ENCODE measurements at regions not wholly inside any gene's neighbourhood (a gene's known extent, or its start where the extent isn't known, plus 50 kb on each side); places are given as distances from the start of the nearest gene placed in this dataset.
"Not testable (repeated sequence)": the region's sequence is repeated elsewhere in the genome, so short reads cannot be mapped to it uniquely, and the experiment has no call there.

DNA sequence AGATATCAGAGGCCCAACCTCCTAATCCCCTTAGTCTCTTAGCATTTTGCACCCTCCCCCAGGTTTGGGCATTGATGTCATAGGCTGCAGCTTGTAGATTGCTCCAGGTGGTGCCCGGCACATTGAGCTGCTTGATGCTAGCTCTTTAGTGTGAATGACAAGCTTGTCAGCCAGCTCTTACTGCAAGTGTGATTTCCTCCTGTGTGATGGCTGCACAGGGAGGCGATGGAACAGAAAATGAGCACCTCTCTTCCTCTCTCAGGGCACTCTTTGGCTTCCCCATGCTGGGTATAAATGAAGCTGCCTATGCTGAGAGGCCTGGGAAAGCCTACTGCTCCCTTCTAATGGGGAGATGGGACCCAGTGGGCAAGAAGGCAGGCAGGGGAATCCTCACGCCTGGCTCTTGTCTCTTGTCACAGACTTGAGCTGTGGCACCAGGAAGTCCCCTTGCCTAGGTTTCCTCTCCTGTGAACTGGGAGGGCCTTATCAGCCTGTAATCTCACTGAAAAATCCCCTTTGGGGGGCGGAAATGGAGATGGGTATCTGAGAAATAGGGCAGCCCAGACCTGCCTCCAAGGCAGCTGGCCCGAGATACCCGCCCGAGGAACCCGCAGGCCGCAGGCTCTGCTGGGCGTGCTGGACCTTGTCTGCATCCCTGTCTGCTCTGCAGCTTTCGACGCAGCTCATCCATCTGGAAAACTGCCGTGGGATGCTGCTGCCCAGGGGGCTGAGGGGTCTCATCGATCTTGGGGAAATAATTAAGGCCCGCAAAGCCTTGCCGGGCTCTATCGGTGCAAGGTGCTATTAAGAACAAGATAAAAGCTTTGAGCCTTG is 163.5 kb upstream of the CXCR4 start:
- H3K4me1 Mint-ChIP-seq (ENCODE audit: low read depth, unreplicated experiment) = peaks cover 28% of the 10 kb centered on the region
- peaks cover 4% of the 10 kb centered on the region for H3K36me3 Mint-ChIP-seq (ENCODE audit: unreplicated experiment)
- DNase-seq = no peak
- H3K9me3 Mint-ChIP-seq (ENCODE audit: unreplicated experiment) = no peaks in the 10 kb centered on the region
- no peak overlapping the region for H3K27ac Mint-ChIP-seq (ENCODE audit: unreplicated experiment)
- H3K4me3 Mint-ChIP-seq (ENCODE audit: unreplicated experiment) = no peak overlapping the region
- peaks cover 4% of the 10 kb centered on the region for H3K27me3 Mint-ChIP-seq (ENCODE audit: unreplicated experiment)
- TF ChIP-seq CTCF (IDR thresholded peaks at IDR 0.05; ENCODE audit: partially characterized antibody, unreplicated experiment) = no peak

- peaks cover 11% of the 10 kb centered on the region for H3K9me3 Mint-ChIP-seq (ENCODE audit: unreplicated experiment)
- not testable (repeated sequence) for H3K27ac Mint-ChIP-seq (ENCODE audit: unreplicated experiment); H3K4me1 Mint-ChIP-seq (ENCODE audit: low read depth, unreplicated experiment); DNase-seq; H3K27me3 Mint-ChIP-seq (ENCODE audit: unreplicated experiment); H3K4me3 Mint-ChIP-seq (ENCODE audit: unreplicated experiment)
- peaks cover 39% of the 10 kb centered on the region for H3K36me3 Mint-ChIP-seq (ENCODE audit: unreplicated experiment)
Observed at GRCh38 chr2:136266346-136266745, 148.4 kb upstream of the CXCR4 start.

- DNase-seq = no peak
Observed at GRCh38 chr2:136259551-136259950, 141.6 kb upstream of the CXCR4 start.

GRCh38 chr2:136257893-136258292 is 139.9 kb upstream of the CXCR4 start:
- TF ChIP-seq CTCF (IDR thresholded peaks at IDR 0.05; ENCODE audit: partially characterized antibody, unreplicated experiment) = no peak
- H3K27me3 Mint-ChIP-seq (ENCODE audit: unreplicated experiment) = peaks cover 5% of the 10 kb centered on the region

More at GRCh38 chr2:136259551-136259950, 141.6 kb upstream of the CXCR4 start:
- Mint-ChIP-seq H3K9me3 (ENCODE audit: unreplicated experiment) (peaks cover 7% of the 10 kb centered on the region), H3K27ac (ENCODE audit: unreplicated experiment) (no peak overlapping the region), H3K27me3 (ENCODE audit: unreplicated experiment) (peaks cover 5% of the 10 kb centered on the region), H3K36me3 (ENCODE audit: unreplicated experiment) (peaks cover 16% of the 10 kb centered on the region), H3K4me1 (ENCODE audit: low read depth, unreplicated experiment) (peaks cover 4% of the 10 kb centered on the region), H3K4me3 (ENCODE audit: unreplicated experiment) (no peak overlapping the region)
- TF ChIP-seq CTCF (IDR thresholded peaks at IDR 0.05; ENCODE audit: partially characterized antibody, unreplicated experiment) = no peak

DNA sequence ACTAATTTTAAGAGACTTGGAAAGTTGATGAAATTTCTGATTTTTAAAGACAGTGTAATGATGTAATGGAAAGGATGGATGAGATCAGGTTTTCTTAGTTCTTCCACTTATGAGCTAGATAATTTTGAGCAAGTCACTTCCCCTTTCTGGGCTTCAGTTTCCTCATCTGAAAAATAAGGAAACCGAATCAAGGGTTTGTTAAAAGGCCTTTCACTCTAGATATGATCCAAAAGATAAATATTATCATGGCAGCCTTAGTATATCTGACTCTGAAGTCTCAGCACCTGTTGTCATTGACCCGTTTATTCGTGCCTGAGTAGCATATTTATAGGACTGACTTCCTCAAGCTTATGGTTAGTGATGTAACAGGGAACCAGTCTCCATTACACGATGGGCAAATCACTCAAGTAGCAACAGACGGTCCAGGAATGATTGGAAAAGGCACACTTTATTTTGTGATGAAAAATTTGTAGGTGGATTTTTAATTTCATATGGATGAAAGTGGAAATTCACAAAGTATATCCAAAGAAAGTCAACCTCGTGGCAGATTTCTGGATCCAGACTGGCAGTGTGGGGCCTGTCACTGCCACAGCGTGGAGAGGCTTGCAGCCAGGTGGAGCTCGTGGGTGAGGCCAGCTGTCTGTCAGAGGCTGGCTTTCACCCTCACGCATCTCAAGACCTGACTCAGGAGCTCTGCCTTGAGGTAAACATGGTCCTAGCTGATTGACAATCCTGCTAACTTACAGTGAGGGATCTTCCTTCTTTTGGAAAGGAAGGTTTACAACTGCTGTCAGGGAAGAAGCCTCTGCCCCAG is 137.9 kb upstream of the CXCR4 start:
- no peak for TF ChIP-seq CTCF (IDR thresholded peaks at IDR 0.05; ENCODE audit: partially characterized antibody, unreplicated experiment)
- H3K27me3 Mint-ChIP-seq (ENCODE audit: unreplicated experiment) = peaks cover 3% of the 10 kb centered on the region
- no peaks in the 10 kb centered on the region for H3K36me3 Mint-ChIP-seq (ENCODE audit: unreplicated experiment)
- H3K4me1 Mint-ChIP-seq (ENCODE audit: low read depth, unreplicated experiment) = peaks cover 8% of the 10 kb centered on the region
- DNase-seq = no peak
- no peak overlapping the region for H3K4me3 Mint-ChIP-seq (ENCODE audit: unreplicated experiment)
- H3K9me3 Mint-ChIP-seq (ENCODE audit: unreplicated experiment) = peaks cover 3% of the 10 kb centered on the region
- H3K27ac Mint-ChIP-seq (ENCODE audit: unreplicated experiment) = no peak overlapping the region

More at GRCh38 chr2:136257893-136258292, 139.9 kb upstream of the CXCR4 start:
- Mint-ChIP-seq H3K27ac (ENCODE audit: unreplicated experiment) (no peak overlapping the region), H3K9me3 (ENCODE audit: unreplicated experiment) (peaks cover 2% of the 10 kb centered on the region), H3K4me1 (ENCODE audit: low read depth, unreplicated experiment) (peaks cover 8% of the 10 kb centered on the region), H3K4me3 (ENCODE audit: unreplicated experiment) (no peak overlapping the region), H3K36me3 (ENCODE audit: unreplicated experiment) (peaks cover 2% of the 10 kb centered on the region)
- no peak for DNase-seq
